ENCODE measurements at regions not wholly inside any gene's neighbourhood (a gene's known extent, or its start where the extent isn't known, plus 50 kb on each side); places are given as distances from the start of the nearest gene placed in this dataset.

GRCh38 chr4:169334335-169334734 is 63.6 kb upstream of the SH3RF1 start:
- H3K9ac ChIP-seq (ENCODE audit: extremely low read depth, insufficient read length, low read length) = no peak overlapping the region
- H4K8ac ChIP-seq (replicated peaks; ENCODE audit: insufficient read length, low read depth, low read length) = peak overlapping the region; percentile 84
- no peak overlapping the region for H3K4ac ChIP-seq (ENCODE audit: low read depth, low read length)
- H2AFZ ChIP-seq (ENCODE audit: low read length) = no peak overlapping the region
- H3K4me3 Mint-ChIP-seq = no peak overlapping the region
- no peak overlapping the region for H3K23ac ChIP-seq (ENCODE audit: insufficient read length, low read depth, low read length)
- no peaks in the 10 kb centered on the region for H4K20me1 ChIP-seq (ENCODE audit: control insufficient read depth, insufficient read depth, insufficient read length)
- no peak for DNase-seq
- H3K9me3 Mint-ChIP-seq = 0 out of 5 replicates have a peak, but pooled peaks cover 0 to 5% of the 10 kb centered on the region in 2 experiments
- no peak for TF ChIP-seq CTCF (conservative IDR thresholded peaks at IDR 0.05)
- H3K79me1 ChIP-seq (ENCODE audit: insufficient read depth, low read depth, low read length, poor library complexity, severe bottlenecking) = no peaks in the 10 kb centered on the region
- no peak overlapping the region for H4K91ac ChIP-seq (ENCODE audit: insufficient read length, low read depth, low read length)
- H2BK20ac ChIP-seq (ENCODE audit: low read depth, low read length, poor library complexity, severe bottlenecking) = no peak overlapping the region
- peak overlapping the region; percentile 75 for H2AK5ac ChIP-seq (ENCODE audit: insufficient read length, low read length)
- no peak overlapping the region for H3T11ph ChIP-seq (ENCODE audit: low read length)
- no peaks in the 10 kb centered on the region for H3K23me2 ChIP-seq (ENCODE audit: insufficient read length, low read depth, low read length, poor library complexity, severe bottlenecking)
- peaks cover 5% of the 10 kb centered on the region; the same call in 1 of the 2 replicates for H3K4me1 ChIP-seq (ENCODE audit: insufficient read depth, low read length)
- H3K27ac Mint-ChIP-seq = peak overlapping the region in 2 of 3 experiments; percentile 84 to 94; a peak in 5 of 7 replicates
- no peak overlapping the region for H3K14ac ChIP-seq (ENCODE audit: insufficient read depth, low read length)
- peaks cover 9 to 25% of the 10 kb centered on the region in 2 experiments for H3K4me1 Mint-ChIP-seq
- H2BK120ac ChIP-seq (ENCODE audit: low read depth, low read length, poor library complexity, severe bottlenecking) = no peak overlapping the region
- no peaks in the 10 kb centered on the region; a peak in 1 of 7 replicates for H3K36me3 Mint-ChIP-seq (ENCODE audit: insufficient read depth in 1 of 3, low read depth in 3 of 3)
- H4K5ac ChIP-seq (ENCODE audit: insufficient read length, low read depth, low read length) = peak overlapping the region; percentile 83
- peak overlapping the region; percentile 17 for H3K4me2 ChIP-seq (ENCODE audit: insufficient read depth, insufficient read length, low read length)
- H2BK12ac ChIP-seq (ENCODE audit: insufficient read length, low read depth, low read length) = peak overlapping the region; percentile 57
- peak overlapping the region; percentile 57 for H3K18ac ChIP-seq (ENCODE audit: insufficient read length, low read depth, low read length)
- WGBS (ENCODE audit: extremely low coverage, insufficient read length, low lambda C conversion rate) = no CpG with 5 or more reads among the region's 5 CpGs
- no peaks in the 10 kb centered on the region for H3K27me3 ChIP-seq (ENCODE audit: insufficient read depth, low read length)
- no peaks in the 10 kb centered on the region for H3K27me3 Mint-ChIP-seq (ENCODE audit: low read depth)
- no peak overlapping the region for H2BK5ac ChIP-seq (ENCODE audit: insufficient read length, low read length)
- H3K27ac ChIP-seq (ENCODE audit: insufficient read length, low read depth, low read length) = peak overlapping the region; percentile 51
- H3K79me2 ChIP-seq (ENCODE audit: insufficient read depth, low read length) = no peaks in the 10 kb centered on the region; the same call in 1 of the 2 replicates
- no peak overlapping the region for H3K56ac ChIP-seq (ENCODE audit: insufficient read length, low read depth, low read length)
- no peaks in the 10 kb centered on the region for H3K9me3 ChIP-seq (ENCODE audit: control insufficient read depth, low read depth, low read length)
- H2BK15ac ChIP-seq (ENCODE audit: low read depth, low read length) = no peak overlapping the region

Data from H9 (cell line).